ENCODE measurements at regions not wholly inside any gene's neighbourhood (a gene's known extent, or its start where the extent isn't known, plus 50 kb on each side); places are given as distances from the start of the nearest gene placed in this dataset.

DNA sequence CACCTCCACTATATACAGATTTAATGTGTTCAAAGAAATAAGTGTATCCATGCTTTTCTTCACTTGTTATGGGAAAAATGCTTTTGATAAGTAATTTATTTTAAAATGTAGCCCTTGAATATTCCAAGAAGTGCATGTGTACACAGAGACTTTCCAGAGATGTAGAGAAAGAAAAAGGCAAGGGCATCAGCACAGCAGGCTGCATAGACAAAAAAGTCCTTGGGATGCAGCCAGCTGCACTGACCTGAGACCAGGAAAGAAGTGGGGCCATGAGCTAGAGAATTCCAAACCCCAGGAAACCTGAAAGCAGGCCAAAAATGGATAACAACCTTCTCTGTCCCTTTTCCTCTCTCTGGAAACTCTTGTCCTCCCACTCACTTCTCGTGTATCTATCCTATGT is 51.6 kb upstream of the PRDM8 start:
- Mint-ChIP-seq H3K4me3 (no peak overlapping the region), H3K9me3 (ENCODE audit: low read depth) (no peaks in the 10 kb centered on the region), H3K27ac (no peak overlapping the region), H3K36me3 (peaks cover 29% of the 10 kb centered on the region), H3K4me1 (peaks cover 25% of the 10 kb centered on the region), H3K27me3 (no peaks in the 10 kb centered on the region)
- CTCF ChIA-PET: interaction anchor here (1.0 kb wide), 1 partner anchor 20 kb away, joined by 3 read pairs; no protein-coding TSS in a partner anchor
- DNase-seq (no peak), ATAC-seq (no peak)

GRCh38 chr4:80144676-80145470 is 52.4 kb upstream of the PRDM8 start:
- CTCF ChIA-PET: no interaction called here
- DNase-seq: no peak
- peaks cover 35% of the 10 kb centered on the region for H3K36me3 Mint-ChIP-seq
- H3K9me3 Mint-ChIP-seq (ENCODE audit: low read depth): no peaks in the 10 kb centered on the region
- H3K27ac Mint-ChIP-seq: no peak overlapping the region
- H3K27me3 Mint-ChIP-seq: no peaks in the 10 kb centered on the region
- H3K4me1 Mint-ChIP-seq: peaks cover 31% of the 10 kb centered on the region
- ATAC-seq: no peak
- no peak overlapping the region for H3K4me3 Mint-ChIP-seq

DNA sequence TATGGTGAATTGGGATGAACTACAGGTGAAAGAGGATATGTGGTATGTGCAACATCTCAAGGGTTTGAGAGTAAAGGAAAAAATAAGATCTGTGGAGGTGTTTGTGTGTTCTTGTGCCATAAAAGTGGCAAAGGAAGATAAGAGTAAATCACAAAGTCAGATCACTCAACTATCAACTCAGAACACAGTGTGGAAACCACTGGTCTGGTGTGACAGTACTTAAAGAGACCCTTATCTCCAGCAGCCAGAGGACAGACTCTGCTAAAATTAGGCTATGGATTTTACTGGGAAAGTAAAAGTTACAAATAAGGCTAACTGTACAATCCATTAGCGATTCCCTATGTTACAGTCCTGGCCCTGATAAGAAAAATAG is 54.0 kb upstream of the PRDM8 start:
- ATAC-seq (no peak), DNase-seq (no peak)
- Mint-ChIP-seq H3K4me1 (peaks cover 46% of the 10 kb centered on the region), H3K27me3 (no peaks in the 10 kb centered on the region), H3K4me3 (no peak overlapping the region), H3K36me3 (peaks cover 40% of the 10 kb centered on the region), H3K27ac (no peak overlapping the region), H3K9me3 (ENCODE audit: low read depth) (no peaks in the 10 kb centered on the region)
- CTCF ChIA-PET: no interaction called here

DNA sequence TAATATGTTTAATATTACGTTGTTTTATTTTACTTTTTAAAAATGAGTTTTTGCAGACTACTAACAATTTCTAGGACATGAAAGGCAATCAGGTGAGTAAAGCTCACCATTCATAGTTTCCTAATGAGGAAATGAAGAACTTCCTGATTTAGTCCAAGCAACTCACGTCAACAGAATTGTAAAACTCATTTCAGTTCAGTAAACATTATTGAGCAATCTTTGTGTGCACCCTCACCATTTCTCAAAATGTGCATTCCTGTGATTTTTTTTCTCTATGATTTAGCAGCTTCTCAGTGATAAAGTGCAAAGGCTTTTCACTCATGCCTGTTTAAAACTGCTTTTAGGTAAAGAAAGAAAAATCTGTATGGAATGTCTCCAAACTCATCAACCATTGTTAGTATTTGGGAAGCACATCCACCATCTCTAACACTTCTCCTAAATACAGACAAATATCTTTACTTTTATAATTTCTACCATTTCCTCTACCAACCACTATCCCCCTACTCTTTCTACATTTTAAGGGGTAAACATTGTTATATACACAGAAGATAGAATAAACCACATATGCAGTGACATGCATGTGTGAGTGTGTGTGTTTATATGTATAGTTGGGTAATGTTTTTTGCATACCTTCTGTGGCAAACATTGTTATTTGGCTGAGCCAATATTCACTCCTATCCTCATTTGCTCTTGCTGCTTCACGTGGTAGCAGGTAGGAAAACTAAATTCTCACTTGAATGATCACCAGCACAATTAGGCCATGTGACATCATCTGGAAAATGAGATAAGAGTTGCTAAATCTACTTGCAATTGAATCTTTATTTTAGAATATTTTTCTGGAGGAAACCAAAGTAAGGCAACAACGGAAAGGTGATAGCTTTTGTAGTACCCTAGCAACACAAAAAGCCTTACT is 54.7 kb upstream of the PRDM8 start:
- ATAC-seq (no peak), DNase-seq (no peak)
- H3K36me3 Mint-ChIP-seq: peaks cover 43% of the 10 kb centered on the region
- peaks cover under 1% of the 10 kb centered on the region for H3K9me3 Mint-ChIP-seq (ENCODE audit: low read depth)
- no peaks in the 10 kb centered on the region for H3K27me3 Mint-ChIP-seq
- CTCF ChIA-PET: interaction anchor here (0.7 to 1.0 kb wide), 3 partner anchors 12 to 33 kb away, joined by 3 to 8 read pairs (median 3); no protein-coding TSS in a partner anchor
- no peak overlapping the region for H3K4me3 Mint-ChIP-seq
- H3K27ac Mint-ChIP-seq: no peak overlapping the region
- peaks cover 53% of the 10 kb centered on the region for H3K4me1 Mint-ChIP-seq

DNA sequence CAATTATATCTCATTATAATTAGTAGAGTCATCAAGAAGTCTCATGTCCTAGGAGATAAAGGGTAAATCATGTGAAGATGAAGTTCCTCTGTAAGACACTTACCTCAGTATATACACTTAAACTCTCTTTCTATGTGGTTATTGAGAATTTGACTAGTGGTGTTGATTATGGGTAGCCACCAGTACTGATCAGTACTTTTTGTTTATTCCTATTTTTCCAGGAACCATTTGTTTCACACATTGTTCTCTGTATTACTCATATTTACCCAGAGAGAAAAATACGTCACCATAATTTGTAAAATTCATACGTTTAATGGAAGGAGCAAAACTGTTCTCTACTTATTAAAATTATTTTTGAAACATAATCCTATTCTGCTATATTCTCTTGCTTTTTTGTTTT is 55.8 kb upstream of the PRDM8 start:
- Mint-ChIP-seq H3K27ac (peak overlapping the region; percentile 68), H3K4me3 (no peak overlapping the region), H3K36me3 (peaks cover 51% of the 10 kb centered on the region), H3K4me1 (peaks cover 61% of the 10 kb centered on the region), H3K27me3 (no peaks in the 10 kb centered on the region), H3K9me3 (ENCODE audit: low read depth) (peaks cover 3% of the 10 kb centered on the region)
- CTCF ChIA-PET: interaction anchor here (1.0 to 1.6 kb wide), 2 partner anchors 30 to 38 kb away, joined by 6 to 8 read pairs; no protein-coding TSS in a partner anchor
- ATAC-seq: peak; percentile 17
- DNase-seq: no peak

DNA sequence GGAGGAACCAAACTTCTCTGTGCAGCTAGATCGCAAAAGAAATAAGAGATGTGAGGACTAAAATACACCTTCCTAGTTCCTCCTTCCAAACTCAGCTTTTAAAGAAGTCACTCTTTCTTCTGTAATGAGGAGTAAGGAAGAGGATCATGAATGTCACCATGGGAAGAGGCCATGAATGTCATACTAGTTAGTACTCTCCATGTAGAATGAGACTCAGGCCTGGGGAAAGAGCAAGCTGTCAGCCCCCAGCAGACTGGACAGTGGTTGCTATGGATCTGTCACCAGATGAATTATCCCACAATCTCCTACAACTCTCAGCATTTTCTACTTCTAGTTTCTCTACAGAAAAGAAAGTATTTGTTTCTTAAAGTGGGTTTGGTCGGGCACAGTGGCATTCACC is 57.1 kb upstream of the PRDM8 start:
- peaks cover 3% of the 10 kb centered on the region for H3K9me3 Mint-ChIP-seq (ENCODE audit: low read depth)
- no peak overlapping the region for H3K4me3 Mint-ChIP-seq
- peaks cover 52% of the 10 kb centered on the region for H3K36me3 Mint-ChIP-seq
- ATAC-seq (no peak), DNase-seq (no peak)
- H3K27me3 Mint-ChIP-seq: no peaks in the 10 kb centered on the region
- H3K27ac Mint-ChIP-seq: peak overlapping the region; percentile 87
- CTCF ChIA-PET: interaction anchor here (0.7 to 6.1 kb wide), 10 partner anchors 13 to 80 kb away, joined by 3 to 65 read pairs (median 6); no protein-coding TSS in a partner anchor
- peaks cover 62% of the 10 kb centered on the region for H3K4me1 Mint-ChIP-seq

GRCh38 chr4:80139671-80140070 is 57.6 kb upstream of the PRDM8 start:
- no peak for ATAC-seq
- peaks cover 49% of the 10 kb centered on the region for H3K36me3 Mint-ChIP-seq
- H3K4me3 Mint-ChIP-seq: peak overlapping the region; percentile 33

GRCh38 chr4:80138551-80139538 is 58.5 kb upstream of the PRDM8 start:
- Mint-ChIP-seq H3K4me1 (peaks cover 60% of the 10 kb centered on the region), H3K27me3 (no peaks in the 10 kb centered on the region), H3K9me3 (ENCODE audit: low read depth) (peaks cover 3% of the 10 kb centered on the region), H3K27ac (peak overlapping the region; percentile 87), H3K4me3 (peak overlapping the region; percentile 33), H3K36me3 (peaks cover 52% of the 10 kb centered on the region)
- CTCF ChIA-PET: interaction anchor here (1.2 to 6.1 kb wide), 11 partner anchors 9 to 79 kb away, joined by 3 to 65 read pairs (median 6); partner anchors contain the start of gene ANTXR2
- peak; percentile 88 for DNase-seq
- ATAC-seq: peak; percentile 95

More at GRCh38 chr4:80139671-80140070, 57.6 kb upstream of the PRDM8 start:
- CTCF ChIA-PET: interaction anchor here (1.2 to 6.1 kb wide), 11 partner anchors 10 to 80 kb away, joined by 3 to 65 read pairs (median 6); partner anchors contain the start of gene ANTXR2
- Mint-ChIP-seq H3K27me3 (no peaks in the 10 kb centered on the region), H3K27ac (peak overlapping the region; percentile 87), H3K9me3 (ENCODE audit: low read depth) (peaks cover 3% of the 10 kb centered on the region), H3K4me1 (peaks cover 62% of the 10 kb centered on the region)
- DNase-seq: no peak

DNA sequence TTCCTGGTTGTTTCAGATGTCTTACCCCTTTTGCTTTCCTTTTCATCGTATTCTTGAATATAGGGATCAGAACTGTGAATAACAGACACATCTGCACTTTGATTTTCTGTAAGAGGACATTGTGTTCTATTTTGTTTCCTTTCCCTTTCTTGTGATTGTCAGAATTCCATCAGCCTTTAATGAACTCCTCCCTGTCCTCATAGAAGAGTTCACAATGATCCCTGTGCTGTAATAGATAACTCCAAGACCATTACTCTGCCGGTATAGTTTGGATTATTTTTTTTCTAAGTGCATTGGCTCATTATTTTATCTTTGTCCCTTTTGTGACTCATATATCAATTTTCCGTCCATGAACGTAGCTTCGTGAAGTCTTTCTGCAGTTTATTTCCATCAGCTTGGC is 59.7 kb upstream of the PRDM8 start:
- Mint-ChIP-seq H3K36me3 (peaks cover 43% of the 10 kb centered on the region), H3K9me3 (ENCODE audit: low read depth) (peaks cover 3% of the 10 kb centered on the region), H3K27ac (peak overlapping the region; percentile 87), H3K27me3 (no peaks in the 10 kb centered on the region), H3K4me1 (peaks cover 53% of the 10 kb centered on the region), H3K4me3 (no peak overlapping the region)
- CTCF ChIA-PET: interaction anchor here (1.3 to 6.1 kb wide), 4 partner anchors 11 to 65 kb away, joined by 4 to 65 read pairs (median 29); no protein-coding TSS in a partner anchor
- no peak for DNase-seq
- no peak for ATAC-seq

GRCh38 chr4:80136270-80136669 is 61.0 kb upstream of the PRDM8 start:
- no peaks in the 10 kb centered on the region for H3K27me3 Mint-ChIP-seq
- peaks cover 41% of the 10 kb centered on the region for H3K4me1 Mint-ChIP-seq
- H3K27ac Mint-ChIP-seq: no peak overlapping the region
- ATAC-seq (no peak), DNase-seq (no peak)
- CTCF ChIA-PET: interaction anchor here (5.3 to 6.1 kb wide), 2 partner anchors 9 to 47 kb away, joined by 45 to 65 read pairs; no protein-coding TSS in a partner anchor
- no peak overlapping the region for H3K4me3 Mint-ChIP-seq
- peaks cover 3% of the 10 kb centered on the region for H3K9me3 Mint-ChIP-seq (ENCODE audit: low read depth)
- H3K36me3 Mint-ChIP-seq: peaks cover 45% of the 10 kb centered on the region

DNA sequence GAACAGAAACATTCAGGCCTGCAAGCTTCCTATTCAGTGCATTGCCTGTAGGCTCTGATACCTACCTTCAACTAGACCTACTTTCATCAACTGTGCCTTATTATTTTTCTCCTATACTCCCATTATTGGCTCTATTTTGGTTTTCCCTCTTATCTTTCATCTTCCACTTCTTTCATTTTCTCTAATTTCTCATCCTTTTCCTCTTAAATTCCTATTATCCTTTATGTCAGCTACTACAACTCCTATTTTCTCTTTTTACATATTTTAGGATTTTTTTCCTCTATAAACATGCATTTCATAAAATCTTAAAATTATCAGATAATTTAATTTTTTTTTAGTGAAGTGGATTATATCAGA is 61.6 kb upstream of the PRDM8 start:
- DNase-seq: no peak
- Mint-ChIP-seq H3K4me3 (no peak overlapping the region), H3K9me3 (ENCODE audit: low read depth) (peaks cover 3% of the 10 kb centered on the region), H3K4me1 (peaks cover 40% of the 10 kb centered on the region), H3K36me3 (peaks cover 44% of the 10 kb centered on the region), H3K27ac (no peak overlapping the region), H3K27me3 (no peaks in the 10 kb centered on the region)
- ATAC-seq: no peak
- CTCF ChIA-PET: interaction anchor here (5.3 to 6.1 kb wide), 2 partner anchors 9 to 48 kb away, joined by 45 to 65 read pairs; no protein-coding TSS in a partner anchor

- Mint-ChIP-seq H3K9me3 (ENCODE audit: low read depth) (peaks cover 3% of the 10 kb centered on the region), H3K27me3 (no peaks in the 10 kb centered on the region), H3K27ac (no peak overlapping the region), H3K4me1 (peaks cover 36% of the 10 kb centered on the region), H3K4me3 (no peak overlapping the region), H3K36me3 (peaks cover 41% of the 10 kb centered on the region)
- CTCF ChIA-PET: interaction anchor here (5.3 to 6.1 kb wide), 2 partner anchors 8 to 48 kb away, joined by 45 to 65 read pairs; no protein-coding TSS in a partner anchor
- DNase-seq (no peak), ATAC-seq (no peak)
Measured at GRCh38 chr4:80134936-80135701, 62.1 kb upstream of the ANTXR2 start.
